RWPE1 (cell line): ENCODE measurements at regions not wholly inside any gene's neighbourhood (a gene's known extent, or its start where the extent isn't known, plus 50 kb on each side); places are given as distances from the start of the nearest gene placed in this dataset.

Source experiments
- CTCF ChIA-PET: fragments of 350-600 bp; sonication (Branson Sonifier 250); formaldehyde crosslinking; extraction: SDS; loops from one replicate; lab custom pipeline; 2021; lab: Yijun Ruan, JAX
- POLR2A ChIA-PET: fragments of 400-600 bp; formaldehyde crosslinking; extraction: SDS; loops from one replicate; lab custom pipeline; 2020; ENCODE audit warnings: antibody characterized with exemption; ENCODE audit not compliant: low non-redundant PET; lab: Yijun Ruan, JAX
- DNase-seq: peaks from one replicate; pipeline ENCODE4 v3.0.0; 2012; ENCODE audit warnings: low spot score
- H3K27ac ChIP-seq: fragments of 450-650 bp; 2 replicates; pipeline ENCODE4 v1.5.1; 2017
- TF ChIP-seq, protein P1 (sequence below): fragments of 450-650 bp; conservative IDR thresholded peaks from 2 replicates; pipeline ENCODE4 v1.5.1; 2017; ENCODE audit warnings: low read depth, mild to moderate bottlenecking

DNA sequence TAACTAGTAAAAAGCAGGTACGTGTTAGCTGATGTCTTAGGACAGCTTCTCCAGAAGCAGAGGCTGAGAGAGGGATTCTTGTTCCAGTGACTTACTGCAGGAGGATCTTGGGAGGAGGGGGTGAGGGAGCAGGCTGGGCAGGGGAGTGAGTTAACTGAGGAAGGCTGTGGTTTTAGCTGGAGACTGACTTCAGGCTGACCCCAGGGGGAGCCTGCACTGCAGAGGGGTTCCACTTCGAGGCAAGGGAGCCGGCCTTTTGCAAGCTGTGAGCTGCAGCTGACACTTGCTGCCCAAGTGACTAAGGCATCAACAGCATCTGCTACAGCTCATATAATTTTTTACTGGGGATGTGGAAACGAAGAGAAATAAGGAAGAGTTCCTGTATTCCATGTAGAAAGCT is 50.4 kb upstream of the SOD1 start:
- POLR2A ChIA-PET, result no interaction called here
- CTCF ChIA-PET, result no interaction called here
- TF ChIP-seq, protein P1, sequence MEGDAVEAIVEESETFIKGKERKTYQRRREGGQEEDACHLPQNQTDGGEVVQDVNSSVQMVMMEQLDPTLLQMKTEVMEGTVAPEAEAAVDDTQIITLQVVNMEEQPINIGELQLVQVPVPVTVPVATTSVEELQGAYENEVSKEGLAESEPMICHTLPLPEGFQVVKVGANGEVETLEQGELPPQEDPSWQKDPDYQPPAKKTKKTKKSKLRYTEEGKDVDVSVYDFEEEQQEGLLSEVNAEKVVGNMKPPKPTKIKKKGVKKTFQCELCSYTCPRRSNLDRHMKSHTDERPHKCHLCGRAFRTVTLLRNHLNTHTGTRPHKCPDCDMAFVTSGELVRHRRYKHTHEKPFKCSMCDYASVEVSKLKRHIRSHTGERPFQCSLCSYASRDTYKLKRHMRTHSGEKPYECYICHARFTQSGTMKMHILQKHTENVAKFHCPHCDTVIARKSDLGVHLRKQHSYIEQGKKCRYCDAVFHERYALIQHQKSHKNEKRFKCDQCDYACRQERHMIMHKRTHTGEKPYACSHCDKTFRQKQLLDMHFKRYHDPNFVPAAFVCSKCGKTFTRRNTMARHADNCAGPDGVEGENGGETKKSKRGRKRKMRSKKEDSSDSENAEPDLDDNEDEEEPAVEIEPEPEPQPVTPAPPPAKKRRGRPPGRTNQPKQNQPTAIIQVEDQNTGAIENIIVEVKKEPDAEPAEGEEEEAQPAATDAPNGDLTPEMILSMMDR, result no peak
- H3K27ac ChIP-seq, result no peak overlapping the region
- DNase-seq, result no peak

DNA sequence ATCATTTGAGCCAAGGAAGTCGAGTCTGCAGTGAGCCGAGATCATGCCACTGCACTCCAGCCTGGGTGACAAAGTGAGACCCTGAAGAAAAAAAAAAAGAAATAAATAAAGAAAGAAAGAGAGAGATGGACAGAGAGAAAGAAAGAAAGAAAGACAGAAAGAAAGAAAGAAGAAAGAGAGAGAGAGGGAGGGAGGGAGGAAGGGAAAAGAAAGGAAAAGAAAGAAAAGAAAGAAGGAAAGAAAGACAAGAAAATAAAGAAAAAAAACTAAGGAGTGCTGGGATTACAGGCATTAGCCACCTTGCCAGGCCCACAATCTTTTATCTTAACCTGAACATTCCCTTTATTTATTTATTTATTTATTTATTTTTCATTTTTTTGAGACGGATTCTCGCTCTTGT is 51.7 kb upstream of the SOD1 start:
- ChIA-PET POLR2A (no interaction called here), CTCF (interaction anchor here (0.6 to 1.0 kb wide), 2 partner anchors 240 to 443 kb away, joined by 3 to 9 read pairs; no protein-coding TSS in a partner anchor)
- DNase-seq, result no peak
- TF ChIP-seq, protein P1, result no peak
- no peak overlapping the region for H3K27ac ChIP-seq

DNA sequence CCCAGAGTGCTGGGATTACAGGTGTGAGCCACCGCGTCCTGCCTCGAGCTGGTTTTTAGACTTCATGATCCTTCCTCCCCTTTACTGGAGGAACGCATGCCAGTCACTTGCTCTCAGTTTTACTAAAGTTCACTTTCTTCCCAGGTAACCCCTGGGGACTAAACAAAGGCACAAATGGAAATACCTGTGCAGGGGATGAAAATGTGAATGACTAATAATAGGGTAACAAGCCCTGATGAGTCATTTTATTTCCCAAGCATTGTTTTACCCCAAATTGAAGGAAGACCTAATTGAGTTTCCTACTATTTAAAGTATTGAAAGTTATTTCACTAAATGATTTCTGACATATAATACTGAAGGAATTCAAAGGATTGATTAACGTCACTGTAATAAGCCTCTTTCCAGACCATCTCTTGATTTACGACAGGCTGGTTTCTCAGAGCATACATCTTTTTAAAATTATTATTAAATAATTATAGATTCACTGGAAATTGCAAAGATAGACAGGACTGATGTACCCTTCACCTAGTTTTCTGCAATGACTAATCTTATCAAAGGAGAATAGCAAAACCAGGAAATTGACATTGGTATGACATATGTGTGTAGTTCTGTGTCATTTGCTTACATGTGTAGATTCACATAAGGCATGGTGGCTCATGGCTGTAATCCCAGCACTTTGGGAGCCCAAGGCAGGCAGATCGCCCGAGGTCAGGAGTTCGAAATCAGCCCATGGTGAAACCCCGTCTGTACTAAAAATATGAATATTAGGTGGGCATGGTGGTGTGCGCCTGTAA is 53.2 kb upstream of the SOD1 start:
- POLR2A ChIA-PET, result no interaction called here
- H3K27ac ChIP-seq, result no peak overlapping the region
- peak; percentile 66 for DNase-seq
- TF ChIP-seq, protein P1, result no peak
- CTCF ChIA-PET, result interaction anchor here (0.7 to 1.1 kb wide), 4 partner anchors 25 to 504 kb away, joined by 3 to 9 read pairs (median 5); no protein-coding TSS in a partner anchor

DNA sequence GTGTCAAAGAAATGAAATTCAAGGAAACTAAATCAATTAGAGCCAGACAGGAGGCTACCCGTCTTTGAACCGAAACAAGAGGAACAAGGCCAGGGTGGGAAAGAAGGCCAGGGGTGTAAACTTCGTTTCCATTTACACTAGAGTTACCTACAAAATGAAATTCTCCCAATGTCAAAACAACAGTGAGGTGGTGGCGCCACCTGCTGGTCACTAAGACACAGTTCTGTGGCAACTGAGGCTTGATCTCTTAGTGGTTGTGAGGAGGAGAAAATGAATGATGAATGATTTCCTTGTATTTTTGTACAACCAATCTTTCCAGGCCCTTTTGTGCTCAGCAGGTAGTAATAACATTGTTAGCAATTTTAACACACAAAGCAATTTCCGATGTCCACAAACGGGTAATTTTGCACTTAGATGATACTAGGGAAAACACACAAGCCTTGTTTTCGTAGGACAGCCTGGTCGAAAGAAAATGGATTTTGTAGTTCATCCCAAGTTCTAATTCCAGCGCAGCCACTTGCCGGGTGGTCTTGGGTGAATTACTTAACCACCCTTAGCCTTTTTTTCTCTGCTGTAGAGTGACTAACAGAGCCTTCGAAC is 54.8 kb upstream of the SOD1 start:
- ChIA-PET CTCF (interaction anchor here (0.6 to 1.1 kb wide), 6 partner anchors 15 to 882 kb away, joined by 3 to 4 read pairs (median 3); no protein-coding TSS in a partner anchor), POLR2A (no interaction called here)
- TF ChIP-seq, protein P1, result peak; percentile 84
- H3K27ac ChIP-seq, result no peak overlapping the region
- DNase-seq, result peak; percentile 59

DNA sequence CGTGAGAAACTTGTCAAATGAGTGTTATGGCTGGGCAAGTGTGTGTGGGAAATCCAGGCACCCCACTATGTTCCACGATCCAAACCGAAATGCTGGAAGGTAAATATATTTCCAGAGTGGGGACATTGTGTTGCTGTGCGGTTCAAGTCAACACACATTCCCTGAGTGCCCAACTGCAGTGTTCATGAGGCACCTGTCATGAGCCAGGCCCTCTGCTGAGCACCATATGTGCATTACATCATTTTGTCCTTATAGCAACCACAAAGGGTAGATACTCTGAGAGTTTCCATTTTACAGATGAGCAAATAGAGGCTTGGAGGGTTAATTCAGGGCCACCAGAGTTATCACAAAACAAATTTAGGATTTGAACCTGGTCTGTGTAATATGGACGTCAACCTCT is 59.9 kb upstream of the SOD1 start:
- no peak for DNase-seq
- POLR2A ChIA-PET, result no interaction called here
- CTCF ChIA-PET, result interaction anchor here (0.7 to 2.7 kb wide), 2 partner anchors 19 to 203 kb away, joined by 3 to 8 read pairs; no protein-coding TSS in a partner anchor
- TF ChIP-seq, protein P1, result no peak
- H3K27ac ChIP-seq, result no peak overlapping the region

DNA sequence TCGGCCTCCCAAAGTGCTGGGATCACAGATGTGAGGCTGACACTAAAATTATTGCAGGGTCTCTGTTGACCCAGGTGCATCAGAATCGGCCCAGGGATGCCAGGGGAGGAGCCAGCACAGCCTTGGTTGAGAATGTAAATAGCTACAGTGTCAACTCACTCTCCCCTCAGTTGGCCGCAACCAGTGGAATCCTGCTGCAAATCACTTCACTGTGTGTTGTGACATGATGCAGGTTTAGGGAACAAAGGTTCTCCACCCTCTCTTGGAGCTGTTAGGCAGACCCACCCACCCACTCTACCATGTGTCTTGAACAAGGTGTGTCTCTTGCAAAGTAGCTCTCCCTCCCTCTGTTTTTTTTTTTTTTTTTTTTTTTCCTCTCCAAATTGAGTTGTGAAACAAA is 60.5 kb upstream of the SOD1 start:
- ChIA-PET CTCF (interaction anchor here (2.7 kb wide), 1 partner anchor 18 kb away, joined by 8 read pairs; no protein-coding TSS in a partner anchor), POLR2A (interaction anchor here (1.2 kb wide), 1 partner anchor 29 kb away, joined by 3 read pairs; no protein-coding TSS in a partner anchor)
- TF ChIP-seq, protein P1, result no peak
- H3K27ac ChIP-seq, result no peak overlapping the region
- DNase-seq, result no peak
